ENCODE measurements at regions not wholly inside any gene's neighbourhood (a gene's known extent, or its start where the extent isn't known, plus 50 kb on each side); places are given as distances from the start of the nearest gene placed in this dataset.

DNA sequence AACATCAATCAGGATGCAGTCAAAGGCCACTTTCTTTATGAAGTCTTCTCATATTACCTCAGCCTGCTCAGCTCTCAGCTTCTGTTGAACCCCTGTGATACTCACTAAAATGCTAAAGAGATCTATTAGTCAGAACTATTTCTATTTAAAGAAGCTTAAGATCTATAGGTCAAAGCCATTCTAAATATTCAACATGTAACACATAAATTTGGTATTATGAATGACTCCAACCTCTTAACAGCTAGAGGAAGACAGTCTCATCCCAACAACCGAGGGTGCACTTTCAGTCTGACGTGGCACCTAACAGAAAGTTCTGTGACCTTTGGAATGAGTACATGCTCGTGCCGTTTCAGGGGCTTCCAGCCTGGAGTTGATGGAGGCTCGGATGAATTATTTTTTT is 301.5 kb upstream of the VLDLR start:
- H3K4me3 ChIP-seq (ENCODE audit: low read depth, low read length) = no peak overlapping the region
- TF ChIP-seq CTCF (IDR thresholded peaks at IDR 0.05; ENCODE audit: low read depth, low read length, missing control alignments) = no peak
- no peak for DNase-seq (ENCODE audit: low read depth)
- in situ Hi-C loops (cut with HindIII; ENCODE audit: low sequenced_read_pairs) = no loop called here

DNA sequence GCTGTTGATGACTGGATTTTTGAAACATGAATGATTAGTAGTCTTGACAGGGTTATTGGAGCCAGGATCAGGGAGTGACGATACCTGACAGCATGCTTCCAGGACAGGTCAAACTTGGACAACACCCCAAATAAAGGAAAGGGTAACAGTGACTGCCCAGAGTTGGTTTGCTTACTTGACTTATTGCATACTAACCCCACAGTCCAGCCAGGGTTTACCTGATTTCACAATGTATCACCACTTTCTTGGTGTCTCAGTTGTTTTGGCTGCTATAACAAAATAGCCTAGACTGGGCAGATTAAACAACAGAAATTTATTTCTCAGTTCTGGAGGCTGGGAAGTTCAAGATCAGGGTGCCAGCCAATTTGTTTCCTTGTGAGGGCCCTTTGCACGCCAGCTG is 301.0 kb upstream of the VLDLR start:
- no peak overlapping the region for H3K4me3 ChIP-seq (ENCODE audit: low read depth, low read length)
- in situ Hi-C loops (cut with HindIII; ENCODE audit: low sequenced_read_pairs) = no loop called here
- TF ChIP-seq CTCF (IDR thresholded peaks at IDR 0.05; ENCODE audit: low read depth, low read length, missing control alignments) = no peak

GRCh38 chr9:2321523-2322148 is 300.0 kb upstream of the VLDLR start:
- in situ Hi-C loops (cut with HindIII; ENCODE audit: low sequenced_read_pairs) = no loop called here
- DNase-seq (ENCODE audit: low read depth) = no peak
- H3K4me3 ChIP-seq (ENCODE audit: low read depth, low read length) = no peak overlapping the region
- no peak for TF ChIP-seq CTCF (IDR thresholded peaks at IDR 0.05; ENCODE audit: low read depth, low read length, missing control alignments)

More for the DNA sequence above, 301.0 kb upstream of the VLDLR start:
- no peak for DNase-seq (ENCODE audit: low read depth)

GRCh38 chr9:2324742-2325141 is 296.8 kb upstream of the VLDLR start:
- DNase-seq (ENCODE audit: low read depth) = no peak
- in situ Hi-C loops (cut with HindIII; ENCODE audit: low sequenced_read_pairs) = no loop called here
- TF ChIP-seq CTCF (IDR thresholded peaks at IDR 0.05; ENCODE audit: low read depth, low read length, missing control alignments) = no peak
- H3K4me3 ChIP-seq (ENCODE audit: low read depth, low read length) = no peak overlapping the region

DNA sequence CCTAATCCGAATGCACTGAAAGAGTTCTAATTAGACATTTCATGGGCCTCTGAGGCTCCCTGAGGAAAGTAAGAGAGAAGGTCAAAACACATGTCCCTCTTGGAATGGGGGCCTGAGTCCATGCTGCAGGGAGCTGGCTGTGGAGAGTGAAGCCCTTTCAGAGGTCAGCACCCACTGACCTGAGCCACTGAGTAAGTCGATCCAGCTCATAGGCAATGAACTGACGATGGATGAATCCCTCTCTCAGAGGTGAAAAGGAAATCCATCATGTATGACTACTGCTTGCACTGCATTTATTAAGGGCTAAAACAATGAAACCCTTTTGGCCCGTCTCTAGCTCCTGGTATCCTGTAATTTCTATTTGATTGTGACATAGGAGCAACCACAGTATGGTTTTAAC is 288.9 kb upstream of the VLDLR start:
- TF ChIP-seq CTCF (IDR thresholded peaks at IDR 0.05; ENCODE audit: low read depth, low read length, missing control alignments) = no peak
- no peak overlapping the region for H3K4me3 ChIP-seq (ENCODE audit: low read depth, low read length)
- in situ Hi-C loops (cut with HindIII; ENCODE audit: low sequenced_read_pairs) = no loop called here
- no peak for DNase-seq (ENCODE audit: low read depth)

DNA sequence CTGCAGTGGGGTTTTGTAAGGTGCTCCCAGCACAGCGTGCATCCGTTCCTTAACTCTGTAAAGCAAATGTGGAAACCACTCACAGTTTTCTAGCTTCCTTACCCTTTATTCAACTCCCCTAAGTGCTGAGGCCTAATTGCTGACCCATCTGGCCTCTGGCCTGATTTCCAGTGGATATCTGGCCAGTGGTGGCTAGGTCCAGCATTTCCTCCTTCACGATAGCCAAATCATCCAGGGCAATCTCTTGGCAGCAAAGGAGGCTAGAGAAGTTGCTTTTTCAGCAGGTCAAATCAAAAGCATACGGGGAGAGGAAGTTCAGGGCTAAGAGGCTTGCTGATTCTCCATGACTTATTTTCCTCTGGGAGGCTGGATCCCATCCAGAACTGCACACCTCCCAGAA is 286.3 kb upstream of the VLDLR start:
- H3K4me3 ChIP-seq (ENCODE audit: low read depth, low read length) = no peak overlapping the region
- in situ Hi-C loops (cut with HindIII; ENCODE audit: low sequenced_read_pairs) = no loop called here
- no peak for TF ChIP-seq CTCF (IDR thresholded peaks at IDR 0.05; ENCODE audit: low read depth, low read length, missing control alignments)
- no peak for DNase-seq (ENCODE audit: low read depth)

Measured in astrocyte of the cerebellum (primary cell).